22Rv1 (cell line): ENCODE measurements at regions not wholly inside any gene's neighbourhood (a gene's known extent, or its start where the extent isn't known, plus 50 kb on each side); places are given as distances from the start of the nearest gene placed in this dataset.

Experiments used
- ZFX ChIP-seq: fragments of 450-650 bp; IDR thresholded peaks from 2 replicates; pipeline ENCODE4 v1.6.1; 2017; ENCODE audit warnings: antibody characterized with exemption, borderline replicate concordance
- TF ChIP-seq, protein P1 (sequence below): fragments of 450-650 bp; IDR thresholded peaks from 2 replicates; pipeline ENCODE4 v1.5.1; 2017; ENCODE audit warnings: mild to moderate bottlenecking

DNA sequence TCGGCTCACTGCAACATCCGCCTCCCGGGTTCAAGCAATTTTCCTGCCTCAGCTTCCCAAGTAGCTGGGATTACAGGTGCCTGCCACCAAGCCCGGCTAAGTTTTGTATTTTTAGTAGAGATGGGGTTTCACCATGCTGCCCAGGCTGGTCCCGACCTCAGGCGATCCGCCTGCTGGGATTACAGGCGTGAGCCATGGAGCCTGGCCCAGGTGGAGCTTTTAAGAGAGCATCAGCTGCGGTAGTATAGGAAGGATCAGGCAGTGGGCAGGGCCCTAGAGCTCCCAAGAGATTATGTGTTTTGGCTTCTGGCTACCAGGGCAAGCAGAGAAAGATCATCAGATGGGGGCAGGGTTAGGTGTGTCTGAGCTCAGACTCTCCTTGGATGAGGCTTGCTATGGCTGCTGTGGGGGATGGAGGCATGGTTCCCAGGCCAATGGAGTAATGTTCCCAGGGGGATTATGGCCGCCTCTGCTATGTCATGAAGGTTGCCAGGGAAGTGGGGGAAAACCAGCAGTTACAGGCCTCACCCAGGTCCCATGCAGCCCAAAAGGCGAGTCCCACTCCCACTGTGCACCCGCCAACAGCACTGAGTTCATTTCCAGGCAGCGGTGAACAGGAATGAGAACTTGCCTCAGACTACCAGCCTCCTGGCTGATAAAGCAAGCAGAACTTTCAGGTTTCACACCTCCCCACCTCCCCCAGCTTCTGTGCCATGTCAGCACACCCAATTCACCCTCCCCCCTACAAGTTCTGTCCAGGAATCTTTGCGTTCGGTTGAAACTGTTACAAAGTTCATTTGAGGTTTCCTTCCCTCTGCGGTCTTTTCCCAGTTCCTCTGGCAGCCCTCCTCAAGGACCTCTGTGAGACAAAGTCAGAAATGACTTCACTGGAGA is 507.6 kb downstream of the SPATA31D1 start:
- TF ChIP-seq, protein P1, sequence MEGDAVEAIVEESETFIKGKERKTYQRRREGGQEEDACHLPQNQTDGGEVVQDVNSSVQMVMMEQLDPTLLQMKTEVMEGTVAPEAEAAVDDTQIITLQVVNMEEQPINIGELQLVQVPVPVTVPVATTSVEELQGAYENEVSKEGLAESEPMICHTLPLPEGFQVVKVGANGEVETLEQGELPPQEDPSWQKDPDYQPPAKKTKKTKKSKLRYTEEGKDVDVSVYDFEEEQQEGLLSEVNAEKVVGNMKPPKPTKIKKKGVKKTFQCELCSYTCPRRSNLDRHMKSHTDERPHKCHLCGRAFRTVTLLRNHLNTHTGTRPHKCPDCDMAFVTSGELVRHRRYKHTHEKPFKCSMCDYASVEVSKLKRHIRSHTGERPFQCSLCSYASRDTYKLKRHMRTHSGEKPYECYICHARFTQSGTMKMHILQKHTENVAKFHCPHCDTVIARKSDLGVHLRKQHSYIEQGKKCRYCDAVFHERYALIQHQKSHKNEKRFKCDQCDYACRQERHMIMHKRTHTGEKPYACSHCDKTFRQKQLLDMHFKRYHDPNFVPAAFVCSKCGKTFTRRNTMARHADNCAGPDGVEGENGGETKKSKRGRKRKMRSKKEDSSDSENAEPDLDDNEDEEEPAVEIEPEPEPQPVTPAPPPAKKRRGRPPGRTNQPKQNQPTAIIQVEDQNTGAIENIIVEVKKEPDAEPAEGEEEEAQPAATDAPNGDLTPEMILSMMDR: no peak
- no peak for TF ChIP-seq ZFX
